ENCODE measurements at regions not wholly inside any gene's neighbourhood (a gene's known extent, or its start where the extent isn't known, plus 50 kb on each side); places are given as distances from the start of the nearest gene placed in this dataset.

DNA sequence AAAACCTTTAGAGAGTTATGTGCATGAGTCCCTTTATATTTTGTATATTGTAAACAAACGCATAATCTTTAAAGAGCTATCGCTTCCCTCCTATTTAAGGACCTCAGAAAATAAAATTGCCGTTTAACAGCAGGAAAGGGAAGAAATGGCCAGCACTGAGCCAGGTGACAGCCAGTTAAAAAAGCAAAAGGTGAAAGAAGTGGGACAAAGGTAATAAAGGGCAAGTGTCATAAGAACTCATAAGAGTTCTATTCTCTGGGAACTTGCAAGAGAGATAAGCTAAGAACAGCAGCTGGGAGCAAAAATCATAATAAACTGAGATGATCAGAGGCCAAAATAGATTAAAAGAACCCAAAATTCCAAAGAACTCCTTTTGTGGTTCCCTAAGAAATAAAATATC lies 520.9 kb upstream of the PKN2 start:
- Histone ChIP-seq H3K9ac (ENCODE audit: low read depth, low read length) (no peak overlapping the region), H3K36me3 (ENCODE audit: insufficient read depth, low read length) (no peaks in the 10 kb centered on the region), H3K9me3 (replicated peaks; ENCODE audit: low read length) (no peaks in the 10 kb centered on the region), H3K27me3 (ENCODE audit: control insufficient read depth, insufficient read depth, low read length) (peaks cover 6% of the 10 kb centered on the region), H3K4me1 (ENCODE audit: control insufficient read depth, insufficient read depth, low read length) (no peaks in the 10 kb centered on the region), H3K4me2 (ENCODE audit: low read length) (no peak overlapping the region), H3K4me3 (ENCODE audit: low read length) (no peak overlapping the region)

DNA sequence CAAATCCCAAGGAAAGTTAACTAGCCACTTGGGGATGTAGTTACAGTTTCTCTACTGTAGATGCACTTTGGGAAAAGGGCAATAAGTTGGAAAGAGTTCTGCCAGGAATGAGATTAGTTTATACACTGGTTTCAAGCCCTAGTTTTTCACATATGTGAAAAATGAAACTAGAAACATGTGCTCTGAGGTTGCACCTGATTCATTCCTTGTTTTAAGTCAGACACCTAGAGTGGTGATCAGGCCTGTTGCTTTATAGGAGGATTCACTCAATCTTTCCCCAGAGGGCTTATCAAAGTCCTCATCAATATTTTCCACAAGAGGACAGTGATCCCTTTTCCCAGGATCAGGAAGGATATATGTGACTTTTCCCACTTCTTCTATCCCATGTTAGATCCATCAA lies 515.9 kb upstream of the PKN2 start:
- Histone ChIP-seq H3K36me3 (ENCODE audit: insufficient read depth, low read length) (no peaks in the 10 kb centered on the region), H3K27me3 (ENCODE audit: control insufficient read depth, insufficient read depth, low read length) (peaks cover 15% of the 10 kb centered on the region), H3K4me3 (ENCODE audit: low read length) (no peak overlapping the region), H3K4me2 (ENCODE audit: low read length) (no peak overlapping the region), H3K9me3 (replicated peaks; ENCODE audit: low read length) (no peaks in the 10 kb centered on the region), H3K4me1 (ENCODE audit: control insufficient read depth, insufficient read depth, low read length) (no peaks in the 10 kb centered on the region), H3K9ac (ENCODE audit: low read depth, low read length) (no peak overlapping the region)

DNA sequence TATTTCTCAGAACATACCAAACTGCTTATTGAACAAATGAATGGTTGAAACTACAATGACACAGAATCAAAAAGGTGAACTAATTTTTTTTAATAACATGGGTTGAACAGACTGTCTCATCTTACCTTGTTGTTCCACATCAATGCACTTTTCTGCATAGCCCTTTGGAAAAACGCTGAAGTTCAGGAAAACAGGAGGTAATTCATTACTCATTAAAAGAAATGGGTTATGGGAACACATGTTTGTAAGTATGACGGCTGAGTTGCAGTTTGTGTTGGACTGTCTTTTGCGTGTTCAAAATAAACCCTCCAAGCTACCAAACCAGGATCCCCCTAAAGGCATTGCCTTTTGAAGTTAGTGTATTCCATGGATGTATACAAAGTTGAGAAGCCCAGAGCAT lies 514.9 kb upstream of the PKN2 start:
- no peaks in the 10 kb centered on the region for H3K4me1 ChIP-seq (ENCODE audit: control insufficient read depth, insufficient read depth, low read length)
- no peak overlapping the region for H3K4me3 ChIP-seq (ENCODE audit: low read length)
- no peaks in the 10 kb centered on the region for H3K9me3 ChIP-seq (replicated peaks; ENCODE audit: low read length)
- no peaks in the 10 kb centered on the region for H3K36me3 ChIP-seq (ENCODE audit: insufficient read depth, low read length)
- H3K9ac ChIP-seq (ENCODE audit: low read depth, low read length) = no peak overlapping the region
- no peak overlapping the region for H3K4me2 ChIP-seq (ENCODE audit: low read length)
- H3K27me3 ChIP-seq (ENCODE audit: control insufficient read depth, insufficient read depth, low read length) = peaks cover 15% of the 10 kb centered on the region

DNA sequence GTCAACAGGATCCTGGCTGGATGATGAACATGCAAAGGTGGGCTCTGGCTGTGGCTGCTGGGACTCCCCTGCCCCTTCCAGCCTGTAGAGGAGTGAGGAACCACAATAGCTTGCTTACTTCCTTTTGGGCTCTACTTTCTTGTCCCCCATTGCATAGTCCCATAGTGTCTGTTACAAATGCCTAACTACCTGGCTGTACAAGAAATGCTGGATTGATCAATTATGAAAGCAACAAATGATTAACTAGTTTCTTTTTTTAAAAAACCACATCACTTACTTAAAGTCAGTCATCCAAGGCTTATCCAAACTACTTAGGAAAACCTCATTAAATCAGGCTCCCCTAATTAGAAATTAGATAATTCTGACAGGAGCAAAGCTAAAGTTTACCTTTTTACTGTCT lies 514.1 kb upstream of the PKN2 start:
- H3K27me3 ChIP-seq (ENCODE audit: control insufficient read depth, insufficient read depth, low read length) = peaks cover 15% of the 10 kb centered on the region
- no peaks in the 10 kb centered on the region for H3K9me3 ChIP-seq (replicated peaks; ENCODE audit: low read length)
- H3K4me2 ChIP-seq (ENCODE audit: low read length) = no peak overlapping the region
- no peak overlapping the region for H3K4me3 ChIP-seq (ENCODE audit: low read length)
- H3K4me1 ChIP-seq (ENCODE audit: control insufficient read depth, insufficient read depth, low read length) = no peaks in the 10 kb centered on the region
- H3K9ac ChIP-seq (ENCODE audit: low read depth, low read length) = no peak overlapping the region
- no peaks in the 10 kb centered on the region for H3K36me3 ChIP-seq (ENCODE audit: insufficient read depth, low read length)

DNA sequence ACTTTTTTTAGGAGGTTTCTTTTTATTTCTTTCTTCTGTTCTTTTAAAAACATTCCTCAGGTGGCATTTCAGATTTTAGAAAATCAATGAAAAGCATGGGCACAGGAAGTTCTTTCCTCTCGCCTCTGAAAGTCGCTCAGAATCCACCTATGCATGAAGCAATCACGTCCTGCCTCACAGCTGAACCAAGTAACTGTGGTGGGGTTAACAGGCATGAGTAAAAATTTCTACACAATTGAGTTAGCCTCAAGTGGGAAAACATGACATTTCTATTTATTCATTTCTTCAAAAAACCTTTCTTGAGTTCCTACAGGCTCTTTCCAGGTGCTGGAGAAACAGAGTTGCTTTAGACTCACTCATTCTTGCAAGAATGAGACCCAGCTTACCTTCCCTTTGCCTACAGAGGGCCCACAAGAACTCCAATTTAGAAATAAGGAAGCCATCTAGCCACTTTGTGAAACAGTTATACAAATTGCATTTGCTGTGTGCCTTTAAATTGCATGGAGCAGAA lies 508.9 kb upstream of the PKN2 start:
- H3K27me3 ChIP-seq (ENCODE audit: control insufficient read depth, insufficient read depth, low read length) = no peaks in the 10 kb centered on the region
- H3K4me3 ChIP-seq (ENCODE audit: low read length) = no peak overlapping the region
- no peaks in the 10 kb centered on the region for H3K36me3 ChIP-seq (ENCODE audit: insufficient read depth, low read length)

DNA sequence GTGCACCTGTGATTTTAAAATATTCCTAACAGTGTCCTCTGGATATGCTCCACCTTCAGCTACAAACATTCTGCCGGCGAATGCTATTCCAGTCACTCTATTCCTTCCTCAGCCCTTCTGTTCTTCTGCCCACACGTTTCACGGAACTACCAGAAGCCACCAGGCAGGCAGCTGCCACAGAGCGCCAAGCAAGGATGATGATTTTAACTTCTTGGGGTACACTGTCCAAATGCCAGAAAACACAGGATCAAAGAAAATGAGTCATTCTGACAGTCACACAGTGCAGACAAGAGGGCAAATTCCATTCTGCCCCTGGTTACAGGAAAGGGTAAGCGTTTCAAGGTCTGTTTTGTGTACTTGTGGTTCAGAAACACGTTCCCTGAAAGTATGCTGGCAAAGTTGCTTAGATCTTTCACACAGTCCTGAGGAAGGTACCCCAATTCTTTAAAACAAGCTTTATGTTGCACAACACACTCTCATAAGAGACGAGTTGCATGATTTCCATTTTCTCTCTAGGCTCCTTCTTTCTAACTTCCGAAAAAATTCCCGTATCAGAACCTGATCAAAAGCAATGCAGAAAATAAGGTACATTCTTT lies 508.3 kb upstream of the PKN2 start:
- no peak overlapping the region for H3K9ac ChIP-seq (ENCODE audit: low read depth, low read length)

More for the DNA sequence above, 508.9 kb upstream of the PKN2 start:
- peaks cover 7% of the 10 kb centered on the region for H3K4me1 ChIP-seq (ENCODE audit: control insufficient read depth, insufficient read depth, low read length)
- no peak overlapping the region for H3K4me2 ChIP-seq (ENCODE audit: low read length)
- no peaks in the 10 kb centered on the region for H3K9me3 ChIP-seq (replicated peaks; ENCODE audit: low read length)
- no peak overlapping the region for H3K9ac ChIP-seq (ENCODE audit: low read depth, low read length)

DNA sequence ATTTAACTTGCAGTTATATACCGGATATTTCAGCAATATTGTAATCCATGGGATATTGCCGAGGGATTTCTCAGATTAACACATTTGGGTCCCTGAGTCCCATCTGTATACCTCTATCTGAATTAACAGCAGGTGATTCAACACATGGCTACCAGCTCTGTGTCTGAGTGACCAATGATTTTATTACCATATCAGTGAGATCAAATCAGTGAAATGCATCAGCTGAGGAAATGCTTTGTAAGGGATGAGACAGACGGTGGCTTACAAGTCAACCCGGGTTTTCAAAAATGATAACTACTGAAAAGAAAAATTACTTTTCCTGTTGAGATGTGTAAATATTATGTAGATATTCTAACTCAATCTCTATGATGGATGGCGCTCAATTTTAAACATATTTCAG lies 504.1 kb upstream of the PKN2 start:
- peaks cover 6% of the 10 kb centered on the region for H3K27me3 ChIP-seq (ENCODE audit: control insufficient read depth, insufficient read depth, low read length)
- no peak overlapping the region for H3K9ac ChIP-seq (ENCODE audit: low read depth, low read length)
- peaks cover 7% of the 10 kb centered on the region for H3K4me1 ChIP-seq (ENCODE audit: control insufficient read depth, insufficient read depth, low read length)
- H3K9me3 ChIP-seq (replicated peaks; ENCODE audit: low read length) = no peaks in the 10 kb centered on the region
- H3K4me3 ChIP-seq (ENCODE audit: low read length) = no peak overlapping the region
- H3K4me2 ChIP-seq (ENCODE audit: low read length) = no peak overlapping the region
- no peaks in the 10 kb centered on the region for H3K36me3 ChIP-seq (ENCODE audit: insufficient read depth, low read length)

More for the DNA sequence above, 508.3 kb upstream of the PKN2 start:
- H3K4me3 ChIP-seq (ENCODE audit: low read length) = no peak overlapping the region
- H3K4me2 ChIP-seq (ENCODE audit: low read length) = no peak overlapping the region
- no peaks in the 10 kb centered on the region for H3K27me3 ChIP-seq (ENCODE audit: control insufficient read depth, insufficient read depth, low read length)
- H3K4me1 ChIP-seq (ENCODE audit: control insufficient read depth, insufficient read depth, low read length) = peaks cover 7% of the 10 kb centered on the region
- H3K9me3 ChIP-seq (replicated peaks; ENCODE audit: low read length) = no peaks in the 10 kb centered on the region
- no peaks in the 10 kb centered on the region for H3K36me3 ChIP-seq (ENCODE audit: insufficient read depth, low read length)

DNA sequence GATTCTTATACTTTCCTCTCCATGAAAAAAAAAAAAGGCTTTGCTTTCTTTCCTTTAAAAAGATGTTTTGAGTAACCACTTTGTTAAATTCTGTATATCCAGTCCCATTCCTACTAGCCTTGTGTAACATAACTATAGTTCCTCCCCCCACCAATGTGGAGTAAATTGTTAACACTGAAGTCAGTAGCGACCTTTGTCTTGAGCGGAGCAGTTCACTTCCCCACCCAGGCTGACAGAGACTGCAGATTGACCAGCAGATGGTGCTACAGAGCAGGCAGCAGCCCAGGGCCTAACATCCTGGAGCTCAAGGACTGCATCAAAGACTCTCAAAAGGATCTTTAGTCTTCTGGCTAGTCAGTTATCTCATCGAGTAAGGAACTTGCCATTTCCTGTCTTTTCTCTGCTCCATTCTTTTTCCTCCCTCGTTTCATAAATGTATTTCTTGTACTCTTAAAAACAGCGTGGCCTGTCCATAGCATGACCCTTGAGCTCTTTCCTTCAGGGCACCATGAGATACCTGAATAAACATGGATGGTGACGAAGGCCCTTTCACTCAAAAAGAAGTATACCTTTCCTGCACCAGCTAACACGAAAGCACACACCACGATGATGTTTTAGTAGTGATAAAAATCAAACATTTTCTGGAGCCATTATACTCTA lies 503.5 kb upstream of the PKN2 start:
- no peak overlapping the region for H3K9ac ChIP-seq (ENCODE audit: low read depth, low read length)
- no peaks in the 10 kb centered on the region for H3K9me3 ChIP-seq (replicated peaks; ENCODE audit: low read length)
- no peak overlapping the region for H3K4me3 ChIP-seq (ENCODE audit: low read length)
- H3K36me3 ChIP-seq (ENCODE audit: insufficient read depth, low read length) = no peaks in the 10 kb centered on the region
- no peak overlapping the region for H3K4me2 ChIP-seq (ENCODE audit: low read length)
- H3K4me1 ChIP-seq (ENCODE audit: control insufficient read depth, insufficient read depth, low read length) = peaks cover 6% of the 10 kb centered on the region
- H3K27me3 ChIP-seq (ENCODE audit: control insufficient read depth, insufficient read depth, low read length) = peaks cover 6% of the 10 kb centered on the region

DNA sequence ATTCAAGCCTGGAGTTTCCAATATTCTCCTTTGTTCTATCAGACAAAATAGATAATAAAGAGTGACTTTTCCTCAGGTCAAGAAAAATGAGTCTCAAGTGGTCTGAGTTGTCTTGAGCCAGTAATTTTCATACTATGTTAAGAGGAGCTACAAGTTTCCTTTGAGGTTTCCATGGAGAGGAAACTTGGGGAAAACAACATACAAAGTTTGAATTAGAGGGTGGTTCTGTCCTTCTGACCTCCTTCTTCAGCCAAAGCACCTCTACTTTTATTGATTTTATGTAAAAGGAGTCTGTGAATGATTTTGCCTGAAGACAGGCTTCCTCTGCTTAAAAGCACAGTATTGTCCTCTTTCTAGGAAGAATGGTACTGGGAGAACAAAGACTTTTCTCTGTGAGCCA lies 497.2 kb upstream of the PKN2 start:
- Histone ChIP-seq H3K9ac (ENCODE audit: low read depth, low read length) (no peak overlapping the region), H3K4me2 (ENCODE audit: low read length) (no peak overlapping the region), H3K9me3 (replicated peaks; ENCODE audit: low read length) (no peaks in the 10 kb centered on the region), H3K36me3 (ENCODE audit: insufficient read depth, low read length) (no peaks in the 10 kb centered on the region), H3K27me3 (ENCODE audit: control insufficient read depth, insufficient read depth, low read length) (peaks cover 6% of the 10 kb centered on the region), H3K4me1 (ENCODE audit: control insufficient read depth, insufficient read depth, low read length) (no peaks in the 10 kb centered on the region), H3K4me3 (ENCODE audit: low read length) (no peak overlapping the region)

DNA sequence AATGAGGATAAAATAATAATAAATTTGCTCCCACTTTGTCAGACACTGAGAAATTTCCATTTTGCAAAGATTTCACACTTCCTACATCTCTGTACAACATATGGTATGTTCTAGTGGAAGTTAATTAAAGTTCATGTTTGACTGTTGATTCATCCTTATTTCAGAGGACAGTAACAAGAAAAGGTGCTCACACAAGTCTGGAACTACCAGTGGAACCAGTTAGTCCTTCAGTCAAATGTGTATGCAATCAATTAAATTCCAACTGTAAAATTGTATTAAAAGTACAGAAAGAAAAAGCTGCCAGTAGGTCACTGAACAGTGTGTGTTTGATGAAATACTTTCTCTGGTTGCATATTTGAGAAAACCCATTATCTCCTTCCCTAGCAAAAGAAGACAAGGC lies 496.0 kb upstream of the PKN2 start:
- Histone ChIP-seq H3K4me1 (ENCODE audit: control insufficient read depth, insufficient read depth, low read length) (no peaks in the 10 kb centered on the region), H3K36me3 (ENCODE audit: insufficient read depth, low read length) (no peaks in the 10 kb centered on the region), H3K9ac (ENCODE audit: low read depth, low read length) (no peak overlapping the region), H3K27me3 (ENCODE audit: control insufficient read depth, insufficient read depth, low read length) (peaks cover 6% of the 10 kb centered on the region), H3K4me2 (ENCODE audit: low read length) (no peak overlapping the region), H3K4me3 (ENCODE audit: low read length) (no peak overlapping the region), H3K9me3 (replicated peaks; ENCODE audit: low read length) (no peaks in the 10 kb centered on the region)

DNA sequence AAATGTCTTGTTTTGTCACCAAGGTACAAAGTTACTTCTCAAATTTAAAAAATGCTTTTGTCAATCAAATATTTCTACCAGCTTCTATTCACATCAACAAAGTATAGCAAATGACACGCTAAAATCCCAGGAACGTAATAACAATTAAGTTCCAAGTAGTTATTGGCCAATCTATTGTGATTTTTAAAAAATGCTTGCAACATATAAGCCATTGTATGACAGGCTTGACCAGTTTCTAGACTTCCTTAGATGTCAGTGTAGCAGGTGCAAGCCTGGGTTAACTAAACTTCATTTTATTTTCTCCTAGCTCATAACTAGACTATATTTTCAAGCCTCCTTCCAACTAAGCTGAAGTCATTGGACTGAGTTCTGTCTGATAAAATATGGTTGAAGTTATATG lies 494.5 kb upstream of the PKN2 start:
- Histone ChIP-seq H3K4me2 (ENCODE audit: low read length) (no peak overlapping the region), H3K9ac (ENCODE audit: low read depth, low read length) (no peak overlapping the region), H3K4me3 (ENCODE audit: low read length) (no peak overlapping the region), H3K9me3 (replicated peaks; ENCODE audit: low read length) (no peaks in the 10 kb centered on the region), H3K36me3 (ENCODE audit: insufficient read depth, low read length) (no peaks in the 10 kb centered on the region), H3K4me1 (ENCODE audit: control insufficient read depth, insufficient read depth, low read length) (no peaks in the 10 kb centered on the region), H3K27me3 (ENCODE audit: control insufficient read depth, insufficient read depth, low read length) (no peaks in the 10 kb centered on the region)

DNA sequence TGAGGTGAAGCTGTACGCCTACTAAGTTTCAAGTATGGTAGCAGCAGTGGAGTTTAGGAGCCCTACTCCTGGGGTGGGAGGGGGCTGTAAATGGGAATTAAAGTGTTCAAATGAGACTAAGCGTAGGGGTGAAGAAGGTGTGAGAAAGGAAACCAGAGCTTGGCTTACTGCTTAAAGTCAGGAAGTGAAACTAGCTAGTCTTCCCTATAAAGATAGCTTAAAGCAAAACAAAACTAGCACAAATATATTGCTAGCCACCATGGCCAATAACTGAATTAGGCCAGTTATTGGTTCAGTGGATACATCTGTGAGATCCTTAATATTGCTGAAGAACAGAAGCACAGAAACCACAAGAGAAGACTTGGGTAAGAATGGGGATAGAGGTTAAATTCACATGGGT lies 492.2 kb upstream of the PKN2 start:
- no peak overlapping the region for H3K4me3 ChIP-seq (ENCODE audit: low read length)
- no peak overlapping the region for H3K9ac ChIP-seq (ENCODE audit: low read depth, low read length)
- no peaks in the 10 kb centered on the region for H3K27me3 ChIP-seq (ENCODE audit: control insufficient read depth, insufficient read depth, low read length)
- H3K4me2 ChIP-seq (ENCODE audit: low read length) = no peak overlapping the region
- H3K4me1 ChIP-seq (ENCODE audit: control insufficient read depth, insufficient read depth, low read length) = no peaks in the 10 kb centered on the region
- no peaks in the 10 kb centered on the region for H3K36me3 ChIP-seq (ENCODE audit: insufficient read depth, low read length)
- H3K9me3 ChIP-seq (replicated peaks; ENCODE audit: low read length) = no peaks in the 10 kb centered on the region
